RPMI7951 (cell line): ENCODE measurements at regions not wholly inside any gene's neighbourhood (a gene's known extent, or its start where the extent isn't known, plus 50 kb on each side); places are given as distances from the start of the nearest gene placed in this dataset.
"Not testable (repeated sequence)": the region's sequence is repeated elsewhere in the genome, so short reads cannot be mapped to it uniquely, and the experiment has no call there.

Source experiments
- DNase-seq: peaks from one replicate; pipeline ENCODE4 v3.0.0-alpha.2; 2012; ENCODE audit warnings: low read depth

DNA sequence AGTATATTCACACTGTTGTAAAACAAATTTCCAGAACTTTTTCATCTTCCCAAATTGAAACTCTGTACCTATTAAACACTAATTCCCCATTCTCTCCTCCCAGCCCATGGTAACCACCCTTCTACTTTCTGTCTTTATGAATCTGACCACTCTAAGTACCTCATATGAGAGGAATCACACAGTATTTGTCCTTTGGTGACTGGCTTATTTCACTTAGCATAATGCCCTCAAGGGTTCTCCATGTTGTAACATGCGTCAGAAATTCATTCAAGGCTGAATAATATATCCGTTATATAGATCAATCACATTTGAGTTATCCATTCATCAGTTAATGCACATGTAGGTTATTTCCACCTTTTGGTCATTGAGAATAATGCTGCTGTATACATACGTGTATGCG lies 162.2 kb downstream of the GOSR1 start:
- DNase-seq, result not testable (repeated sequence)

DNA sequence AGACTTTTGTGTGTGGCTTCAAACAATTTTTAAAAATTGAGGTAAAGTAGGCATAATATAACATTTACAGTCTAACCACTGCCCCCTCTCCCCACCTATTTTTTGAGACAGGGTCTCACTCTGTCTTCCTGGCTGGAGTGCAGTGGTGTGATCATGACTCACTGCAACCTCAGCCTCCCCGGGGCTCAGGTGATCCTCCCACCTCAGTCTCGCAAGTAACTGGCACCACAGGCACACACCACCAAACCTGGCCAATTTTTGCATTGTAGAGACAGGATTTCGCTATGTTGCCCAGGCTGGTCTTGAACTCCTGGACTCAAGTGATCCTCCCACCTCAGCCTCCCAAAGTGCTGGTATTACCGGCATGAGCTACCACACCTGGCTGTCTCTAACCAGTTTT lies 161.8 kb downstream of the GOSR1 start:
- not testable (repeated sequence) for DNase-seq

DNA sequence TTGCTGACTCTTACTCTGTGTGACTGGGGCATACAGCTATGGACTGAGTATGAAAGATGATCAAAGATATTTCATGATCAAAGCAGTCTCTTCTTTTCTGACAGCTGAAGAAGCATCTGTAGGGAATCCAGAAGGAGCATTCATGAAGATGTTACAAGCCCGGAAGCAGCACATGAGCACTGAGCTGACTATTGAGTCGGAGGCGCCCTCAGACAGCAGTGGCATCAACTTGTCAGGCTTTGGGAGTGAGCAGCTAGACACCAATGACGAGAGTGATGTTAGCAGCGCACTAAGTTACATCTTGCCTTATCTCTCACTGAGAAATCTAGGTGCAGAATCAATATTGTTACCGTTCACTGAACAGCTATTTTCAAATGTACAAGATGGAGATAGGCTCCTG lies 154.4 kb downstream of the GOSR1 start:
- not testable (repeated sequence) for DNase-seq

DNA sequence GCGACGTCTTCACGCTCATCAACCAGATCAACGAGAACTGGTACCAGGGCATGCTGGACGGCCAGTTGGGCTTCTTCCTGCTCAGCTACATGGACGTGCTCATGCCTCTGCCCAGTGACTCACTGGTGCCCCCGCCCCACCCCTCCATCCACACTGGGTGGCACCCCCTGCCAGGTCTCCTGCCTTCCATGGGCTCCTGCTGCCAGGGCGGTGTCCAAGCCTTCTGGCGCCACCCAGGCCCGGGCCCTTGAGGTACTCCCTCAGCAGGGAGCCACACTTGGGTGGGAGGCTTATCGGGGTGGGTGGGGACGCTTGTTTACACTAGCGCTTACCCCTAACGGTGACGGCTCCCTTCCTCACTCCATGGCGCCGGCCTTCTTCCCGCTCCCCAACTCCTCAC lies 148.2 kb downstream of the GOSR1 start:
- DNase-seq, result not testable (repeated sequence)

DNA sequence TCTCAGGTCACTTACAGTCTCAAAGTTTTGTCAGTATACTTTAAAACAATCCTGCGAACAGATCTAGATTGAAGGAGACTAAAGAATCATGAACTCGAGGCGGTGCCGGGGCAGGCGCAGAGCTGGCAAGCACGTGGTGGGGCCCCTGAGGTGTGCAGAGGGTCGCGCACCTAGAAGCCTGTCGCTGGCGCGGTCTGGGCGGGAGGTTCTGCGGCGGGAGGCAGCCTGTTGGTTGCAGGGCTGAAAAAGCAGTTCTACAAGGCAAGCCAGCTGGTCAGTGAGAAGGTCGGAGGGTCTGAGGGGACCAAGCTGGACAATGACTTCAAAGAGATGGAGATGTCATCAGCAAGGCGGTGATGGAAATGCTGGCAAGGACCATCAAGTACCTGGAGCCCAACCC lies 147.0 kb downstream of the GOSR1 start:
- not testable (repeated sequence) for DNase-seq

DNA sequence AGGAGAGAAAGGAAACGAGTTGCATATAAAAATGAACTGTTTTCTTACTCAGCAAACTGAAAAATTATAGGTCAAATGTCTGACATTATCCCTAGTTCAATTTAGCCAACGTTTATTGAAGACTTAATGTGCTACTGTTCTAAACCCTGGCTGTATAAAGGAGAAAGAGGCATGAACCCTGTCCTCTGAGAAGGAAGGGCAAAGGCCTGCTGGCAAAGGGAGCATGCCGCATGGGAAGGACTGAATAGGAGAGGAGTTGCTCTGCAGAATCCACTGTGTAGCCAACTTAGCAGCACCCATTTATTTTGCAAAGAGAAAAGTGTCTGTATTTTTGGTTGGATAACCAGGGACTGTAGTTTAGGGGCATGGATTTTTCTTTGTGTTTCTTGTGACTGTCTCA lies 132.5 kb downstream of the GOSR1 start:
- DNase-seq, result not testable (repeated sequence)

DNA sequence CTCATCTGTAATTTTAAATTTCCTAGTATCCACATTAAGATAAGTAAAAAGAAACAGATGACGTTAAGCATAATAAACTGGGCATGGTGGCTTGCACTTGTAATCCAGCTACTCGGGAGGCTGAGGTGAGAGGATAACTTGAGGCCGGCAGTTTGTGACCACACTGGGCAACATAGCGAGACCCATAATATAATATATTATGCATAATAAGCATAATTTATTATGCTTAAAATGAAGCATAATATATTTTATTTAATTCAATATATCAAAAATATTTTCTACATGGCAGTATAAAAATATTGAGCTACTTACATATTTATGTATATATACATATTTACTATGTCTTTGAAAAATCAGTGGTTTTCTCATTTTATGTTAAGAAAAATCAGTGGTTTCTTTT lies 128.3 kb downstream of the GOSR1 start:
- no peak for DNase-seq

DNA sequence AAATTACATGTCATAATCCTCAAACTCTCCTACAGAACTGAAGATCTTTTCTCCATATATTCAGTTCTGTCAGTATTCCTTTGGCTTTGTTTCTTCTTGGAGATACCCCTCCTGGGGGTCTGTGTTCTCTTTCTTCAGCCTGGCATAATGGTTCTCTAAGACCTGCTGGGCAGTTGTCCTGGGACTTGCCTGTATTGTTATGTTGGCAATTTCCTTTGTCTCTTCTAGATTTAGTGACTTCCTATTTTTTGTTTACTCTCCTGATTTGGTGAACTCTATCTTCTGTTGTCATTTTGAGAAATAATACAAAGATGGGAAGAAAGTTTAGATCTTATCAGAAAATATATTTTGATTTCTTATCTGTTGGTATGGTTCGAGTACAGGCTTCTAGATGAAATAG lies 127.8 kb downstream of the GOSR1 start:
- no peak for DNase-seq

DNA sequence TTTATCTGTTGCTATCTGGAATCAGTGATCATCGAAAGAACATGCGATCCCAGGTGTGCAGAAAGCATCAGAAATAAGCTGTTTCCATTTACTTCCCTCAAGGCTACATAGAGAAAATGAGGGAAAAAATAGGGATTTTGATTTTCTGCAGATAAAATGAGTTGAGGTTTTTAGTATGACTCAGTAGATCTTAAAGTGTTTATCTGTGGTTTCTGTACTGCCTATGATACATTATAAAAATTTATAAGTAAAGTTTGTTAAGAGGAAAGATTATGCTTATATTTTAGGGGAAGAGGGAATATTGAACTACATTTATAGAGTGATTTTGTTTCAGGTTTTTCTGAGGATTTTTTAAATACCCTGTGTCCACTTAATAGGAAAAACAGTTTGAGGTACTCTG lies 125.2 kb downstream of the GOSR1 start:
- peak; percentile 16 for DNase-seq

DNA sequence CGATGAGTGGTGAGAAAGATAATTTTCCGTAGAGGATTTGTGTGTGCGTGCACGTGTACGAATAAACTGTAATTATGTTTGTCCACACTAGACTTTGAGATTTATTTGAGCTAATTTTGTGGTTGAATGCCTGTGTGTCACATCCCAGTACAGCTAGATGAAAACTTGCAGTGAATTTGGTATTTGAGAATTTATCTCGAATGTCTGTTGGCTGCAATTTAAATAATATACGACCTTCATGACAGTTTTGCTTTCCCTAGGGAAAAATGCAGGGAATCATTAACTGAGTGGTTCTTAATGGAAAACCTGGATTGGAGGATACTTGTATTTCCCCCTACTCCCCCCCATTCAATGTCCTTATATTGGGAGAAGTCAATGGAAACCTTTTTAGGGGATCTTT lies 124.8 kb downstream of the GOSR1 start:
- not testable (repeated sequence) for DNase-seq

DNA sequence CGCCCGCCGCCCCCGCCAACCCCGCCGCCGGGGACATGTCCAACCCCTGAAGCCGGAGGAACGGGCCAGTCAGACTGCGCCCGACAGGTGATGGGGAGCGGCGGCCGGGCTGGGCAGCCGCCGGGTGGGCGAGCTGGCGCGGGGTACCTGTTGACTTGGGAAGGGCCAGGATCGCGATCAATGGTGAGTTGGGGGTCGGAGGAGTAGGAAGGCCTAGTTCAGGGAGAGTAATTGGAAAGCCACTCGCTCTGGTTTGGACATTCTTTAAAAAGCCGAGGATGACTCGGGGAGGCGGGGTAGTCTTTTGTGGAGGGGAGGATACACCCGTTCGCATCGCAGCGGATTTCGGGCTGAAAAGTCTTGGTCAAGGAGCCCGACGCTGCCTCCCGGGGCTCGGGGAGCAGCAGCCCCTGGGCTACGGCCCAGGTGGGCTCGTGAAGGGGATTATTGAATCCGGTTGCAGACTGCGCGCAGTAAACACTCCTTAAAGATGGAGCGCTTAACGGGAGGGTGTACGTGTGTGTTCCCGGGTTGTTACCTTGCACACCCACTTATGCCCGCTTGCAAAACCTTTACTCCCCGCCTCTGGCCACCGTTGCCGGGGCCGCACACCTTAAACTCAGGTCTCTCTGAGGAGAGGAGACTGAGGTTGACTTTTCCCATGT lies 123.8 kb downstream of the GOSR1 start:
- peak; percentile 9 for DNase-seq

DNA sequence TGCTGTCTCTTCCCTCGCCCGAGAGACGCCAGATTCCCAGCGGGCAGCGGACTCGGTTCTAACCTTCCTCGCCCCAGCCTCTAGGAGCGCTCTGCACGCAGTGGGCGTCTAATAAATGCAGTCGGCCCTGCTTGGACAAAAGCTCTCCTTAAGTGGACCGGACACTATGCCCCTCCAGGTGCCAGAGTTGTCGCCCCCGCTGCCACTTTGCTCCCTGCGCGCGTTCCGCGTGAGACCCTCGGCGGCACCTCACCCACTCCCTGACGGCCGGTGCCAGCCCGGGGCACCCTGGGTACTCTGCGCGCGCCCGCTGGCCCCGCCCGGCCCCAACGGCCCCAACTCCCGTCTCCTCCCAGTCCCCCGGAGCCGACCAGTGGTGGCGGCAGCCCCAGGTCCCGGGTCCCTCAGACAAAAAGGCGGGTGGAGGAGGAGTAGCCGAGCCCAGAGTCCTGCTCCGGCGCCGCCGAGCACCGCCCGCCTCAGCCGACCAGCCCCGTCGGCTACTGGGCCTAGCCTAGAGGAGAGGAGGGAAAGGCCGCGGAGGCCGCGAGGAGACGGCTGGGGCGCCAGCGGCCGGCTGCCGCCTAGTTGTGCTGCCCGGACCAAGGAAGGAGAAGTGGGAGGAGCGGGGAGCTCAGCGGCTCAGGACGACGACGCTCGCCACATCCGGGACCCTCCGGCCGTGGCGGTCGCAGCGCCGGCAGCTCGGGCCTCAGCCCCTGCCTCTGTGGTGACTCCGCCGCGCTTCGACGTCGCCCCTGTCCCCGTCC lies 123.0 kb downstream of the GOSR1 start:
- peak; percentile 78 for DNase-seq

DNA sequence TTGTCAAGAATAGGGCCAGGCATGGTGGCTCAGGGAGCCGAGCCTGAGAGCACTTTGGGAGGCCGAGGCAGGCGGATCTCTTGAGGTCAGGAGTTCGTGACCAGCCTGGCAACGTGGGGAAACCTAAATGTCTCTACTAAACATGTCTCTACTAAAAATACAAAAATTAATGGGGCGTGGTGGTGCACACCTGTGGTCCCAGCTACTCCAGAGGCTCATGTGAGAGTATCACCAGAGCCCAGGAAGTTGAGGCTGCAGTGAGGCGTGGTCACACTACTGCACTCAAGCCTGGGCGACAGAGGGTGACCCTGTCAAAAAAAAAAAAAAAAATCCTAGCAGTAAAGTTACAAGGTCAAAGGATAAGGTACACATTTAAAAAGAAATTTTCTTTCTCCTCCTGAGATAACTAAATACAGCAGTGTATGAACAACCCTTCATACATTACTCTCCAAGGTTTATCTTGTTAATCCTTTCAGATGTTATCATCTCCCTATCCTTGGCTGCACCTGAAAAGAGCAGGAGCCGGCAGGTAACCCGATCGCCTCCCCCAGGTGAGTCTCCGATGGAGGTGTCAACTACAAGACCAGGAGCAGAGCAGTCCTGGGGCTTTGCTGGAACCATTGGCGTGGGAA lies 122.3 kb downstream of the GOSR1 start:
- DNase-seq, result no peak

DNA sequence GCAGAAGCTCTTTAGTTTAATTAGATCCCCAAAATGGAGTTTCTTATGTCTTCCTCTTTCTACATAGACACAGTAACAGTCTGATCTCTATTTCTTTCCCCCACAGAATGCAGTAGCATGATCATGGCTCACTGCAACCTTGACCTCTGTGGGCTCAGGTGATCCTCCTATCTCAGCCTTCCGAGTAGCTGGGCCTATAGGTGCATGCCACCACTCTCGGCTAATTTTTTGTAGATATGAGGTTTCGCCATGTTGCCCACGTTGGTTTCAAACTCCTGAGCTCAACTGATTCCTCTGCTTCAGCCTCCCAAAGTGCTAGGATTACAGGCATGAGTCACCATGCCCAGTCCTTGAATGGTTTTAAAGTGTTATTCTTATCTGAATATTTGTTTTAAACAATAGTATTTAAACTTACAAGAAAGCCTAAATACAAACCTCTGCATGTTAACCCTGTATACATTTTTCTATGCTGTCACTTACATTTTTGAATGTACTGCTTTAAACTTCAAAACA lies 120.6 kb downstream of the GOSR1 start:
- DNase-seq, result no peak

DNA sequence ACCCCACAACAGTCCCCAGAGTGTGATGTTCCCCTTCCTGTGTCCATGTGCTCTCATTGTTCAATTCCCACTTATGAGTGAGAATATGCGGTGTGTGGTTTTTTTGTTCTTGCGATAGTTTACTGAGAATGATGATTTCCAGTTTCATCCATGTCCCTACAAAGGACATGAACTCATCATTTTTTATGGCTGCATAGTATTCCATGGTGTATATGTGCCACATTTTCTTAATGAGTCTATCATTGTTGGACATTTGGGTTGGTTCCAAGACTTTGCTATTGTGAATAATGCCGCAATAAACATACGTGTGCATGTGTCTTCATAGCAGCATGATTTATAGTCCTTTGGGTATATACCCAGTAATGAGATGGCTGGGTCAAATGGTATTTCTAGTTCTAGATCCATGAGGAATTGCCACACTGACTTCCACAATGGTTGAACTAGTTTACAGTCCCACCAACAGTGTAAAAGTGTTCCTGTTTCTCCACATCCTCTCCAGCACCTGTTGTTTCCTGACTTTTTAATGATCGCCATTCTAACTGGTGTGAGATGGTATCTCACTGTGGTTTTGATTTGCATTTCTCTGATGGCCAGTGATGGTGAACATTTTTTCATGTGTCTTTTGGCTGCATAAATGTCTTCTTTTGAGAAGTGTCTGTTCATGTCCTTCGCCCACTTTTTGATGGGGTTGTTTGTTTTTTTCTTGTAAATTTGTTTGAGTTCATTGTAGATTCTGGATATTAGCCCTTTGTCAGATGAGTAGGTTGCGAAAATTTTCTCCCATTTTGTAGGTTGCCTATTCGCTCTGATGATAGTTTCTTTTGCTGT lies 120.0 kb downstream of the GOSR1 start:
- DNase-seq, result not testable (repeated sequence)

DNA sequence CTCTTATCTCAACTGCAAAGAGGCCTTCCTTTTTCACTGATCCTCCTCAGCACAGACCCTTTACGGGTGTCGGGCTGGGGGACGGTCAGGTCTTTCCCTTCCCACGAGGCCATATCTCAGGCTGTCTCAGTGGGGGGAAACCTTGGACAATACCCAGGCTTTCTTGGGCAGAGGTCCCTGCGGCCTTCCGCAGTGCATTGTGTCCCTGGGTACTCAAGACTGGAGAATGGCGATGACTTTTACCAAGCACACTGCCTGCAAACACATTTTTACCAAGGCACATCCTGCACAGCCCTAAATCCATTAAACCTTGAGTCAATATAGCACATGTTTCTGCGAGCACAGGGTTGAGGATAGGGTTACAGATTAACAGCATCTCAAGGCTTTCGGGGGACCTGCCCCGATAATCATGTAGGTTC lies 117.8 kb downstream of the GOSR1 start:
- DNase-seq, result not testable (repeated sequence)

DNA sequence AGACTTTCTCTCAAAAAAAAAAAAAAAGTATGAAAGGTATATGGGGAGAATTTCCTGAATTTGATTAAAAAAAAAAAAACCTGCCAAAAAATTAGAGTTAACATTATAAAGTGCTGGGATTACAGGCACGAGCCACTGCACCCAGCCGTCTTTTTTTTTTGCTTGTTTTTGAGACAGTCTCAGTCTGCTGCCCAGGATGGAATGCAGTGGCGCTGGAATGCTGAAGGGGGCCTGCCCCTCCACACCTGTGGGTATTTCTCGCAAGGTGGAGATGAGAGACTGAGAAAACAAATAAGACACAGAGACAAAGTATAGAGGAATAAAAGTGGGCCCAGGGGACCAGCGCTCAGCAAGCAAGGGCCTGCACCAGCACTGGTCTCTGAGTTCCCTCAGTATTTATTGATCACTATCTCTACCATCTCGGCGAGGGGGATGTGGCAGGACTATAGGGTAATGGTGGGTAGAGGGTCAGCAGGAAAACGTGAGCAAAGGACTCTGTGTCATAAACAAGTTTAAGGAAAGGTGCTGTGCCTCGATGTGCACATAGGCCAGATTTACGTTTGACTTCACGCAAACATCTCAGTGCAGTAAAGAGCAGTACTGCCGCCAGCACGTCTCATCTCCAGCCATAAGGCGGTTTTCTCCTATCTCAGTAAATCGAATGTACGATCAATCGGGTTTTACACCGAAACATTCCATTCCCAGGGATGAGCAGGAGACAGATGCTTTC lies 117.2 kb downstream of the GOSR1 start:
- DNase-seq, result no peak

DNA sequence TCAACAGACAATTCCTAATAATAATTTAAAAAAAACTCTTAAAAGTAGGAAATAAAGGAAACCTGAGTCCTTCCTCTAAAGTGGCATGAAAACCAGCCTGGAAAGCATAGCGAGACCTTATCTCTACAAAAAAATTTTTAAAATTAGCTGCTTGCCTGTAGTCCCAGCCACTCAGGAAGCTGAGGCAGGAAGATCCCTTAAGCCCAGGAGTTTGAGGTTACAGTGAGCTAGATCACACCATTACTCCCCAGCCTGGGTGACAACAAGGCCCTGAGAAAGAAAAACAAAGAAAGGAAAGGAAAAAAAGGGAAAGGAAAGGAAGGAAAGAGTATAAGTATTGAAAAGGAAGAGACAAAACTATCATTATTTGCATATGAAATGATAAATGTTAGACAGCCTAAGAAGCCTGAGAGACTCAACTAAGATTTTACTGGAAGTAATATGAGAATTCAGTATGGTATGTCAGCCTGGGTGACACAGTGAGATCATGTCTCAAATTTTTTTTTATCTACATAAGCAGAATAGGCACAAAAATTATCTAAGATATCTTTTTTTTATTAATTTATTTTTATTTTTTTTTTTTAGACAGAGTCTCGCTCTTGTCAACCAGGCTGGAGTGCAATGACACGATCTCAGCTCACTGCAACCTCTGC lies 113.0 kb downstream of the GOSR1 start:
- no peak for DNase-seq

DNA sequence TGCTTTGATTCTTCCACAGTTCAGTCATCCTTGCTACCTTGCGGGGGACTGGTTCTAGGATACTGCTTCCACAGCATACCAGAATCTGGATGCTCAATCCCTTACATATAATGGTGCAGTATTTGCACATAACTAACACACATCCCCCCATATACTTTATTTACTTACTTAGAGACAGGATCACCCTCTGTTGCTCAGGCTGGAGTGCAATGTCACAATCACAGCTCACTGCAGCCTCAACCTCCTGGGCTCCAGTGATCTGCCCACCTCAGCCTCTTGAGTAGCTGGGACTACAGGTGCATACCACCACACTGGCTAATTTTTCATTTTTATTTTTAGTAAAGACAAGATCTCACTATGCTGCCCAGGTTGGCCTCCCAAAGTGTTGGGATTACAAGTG lies 112.2 kb downstream of the GOSR1 start:
- DNase-seq, result no peak

DNA sequence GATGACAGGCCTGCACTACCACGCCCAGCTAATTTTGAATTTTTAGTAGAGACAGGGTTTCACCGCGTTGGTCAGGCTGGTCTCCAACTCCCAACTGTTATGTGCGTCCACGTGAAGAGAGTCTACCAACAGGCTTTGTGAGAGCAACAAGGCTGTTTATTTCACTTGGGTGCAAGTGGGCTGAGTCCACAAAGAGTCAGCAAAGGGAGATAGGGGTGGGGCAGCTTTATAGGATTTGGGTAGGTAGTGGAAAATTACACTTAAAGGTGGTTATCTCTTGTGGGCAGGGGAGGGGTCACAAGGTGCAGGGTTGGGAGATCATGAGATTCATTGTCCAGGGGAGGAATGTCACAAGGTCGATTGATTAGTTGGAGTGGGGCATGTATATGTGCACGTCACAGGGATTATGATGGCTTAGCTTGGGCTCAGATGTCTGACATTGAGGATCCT lies 111.6 kb downstream of the GOSR1 start:
- no peak for DNase-seq
